Activated CD8-positive, alpha-beta memory T cell treated with anti-CD3 and anti-CD28 coated beads for 1 hour (primary cell): ENCODE measurements at regions not wholly inside any gene's neighbourhood (a gene's known extent, or its start where the extent isn't known, plus 50 kb on each side); places are given as distances from the start of the nearest gene placed in this dataset.

Source experiments
- DNase-seq, 2 donors: peaks; one replicate each; pipeline ENCODE4 v3.0.0-alpha.2; 2020; ENCODE audit warnings: low read depth in 1 of 2; ENCODE audit errors: extremely low read depth in 1 of 2

- DNase-seq, result no peak
Measured at GRCh38 chr2:226680719-226681118, 118.9 kb downstream of the IRS1 start.

GRCh38 chr2:226679389-226680065, 120.1 kb downstream of the IRS1 start:
- DNase-seq, result no peak

GRCh38 chr2:226678422-226678821, 121.2 kb downstream of the IRS1 start:
- no peak for DNase-seq

GRCh38 chr2:226677080-226677479, 122.5 kb downstream of the IRS1 start:
- DNase-seq, result no peak

GRCh38 chr2:226676618-226677017, 123.0 kb downstream of the IRS1 start:
- no peak for DNase-seq

- DNase-seq, result no peak
Measured at GRCh38 chr2:226674123-226674522, 125.5 kb downstream of the IRS1 start.

- DNase-seq, result no peak
Measured at GRCh38 chr2:226673314-226673723, 126.3 kb downstream of the IRS1 start.

GRCh38 chr2:226671141-226671676, 128.4 kb downstream of the IRS1 start:
- no peak for DNase-seq

GRCh38 chr2:226669905-226670304, 129.7 kb downstream of the IRS1 start:
- DNase-seq, result no peak

GRCh38 chr2:226669249-226669648, 130.4 kb downstream of the IRS1 start:
- DNase-seq, result no peak

- no peak for DNase-seq
Measured at GRCh38 chr2:226667736-226668135, 131.9 kb downstream of the IRS1 start.

- DNase-seq, result no peak
Measured at GRCh38 chr2:226665306-226665831, 134.3 kb downstream of the IRS1 start.

GRCh38 chr2:226664661-226665060, 135.0 kb downstream of the IRS1 start:
- no peak for DNase-seq

GRCh38 chr2:226664140-226664539, 135.5 kb downstream of the IRS1 start:
- no peak for DNase-seq

- no peak for DNase-seq
Measured at GRCh38 chr2:226661789-226662545, 137.7 kb downstream of the IRS1 start.

- DNase-seq, result no peak
Measured at GRCh38 chr2:226660526-226660925, 139.1 kb downstream of the IRS1 start.

- DNase-seq, result no peak
Measured at GRCh38 chr2:226660124-226660523, 139.5 kb downstream of the IRS1 start.

GRCh38 chr2:226659410-226659809, 140.2 kb downstream of the IRS1 start:
- DNase-seq, result no peak

GRCh38 chr2:226658555-226658954, 141.1 kb downstream of the IRS1 start:
- no peak for DNase-seq

- DNase-seq, result no peak
Measured at GRCh38 chr2:226657340-226658053, 142.1 kb downstream of the IRS1 start.

GRCh38 chr2:226656367-226656766, 143.3 kb downstream of the IRS1 start:
- DNase-seq, result no peak
